Heart right ventricle (tissue), 16 donors: ENCODE measurements at regions not wholly inside any gene's neighbourhood (a gene's known extent, or its start where the extent isn't known, plus 50 kb on each side); places are given as distances from the start of the nearest gene placed in this dataset.
A peak's percentile ranks its signal among the peaks of the same experiment; 100 is the strongest.
"Not testable (repeated sequence)": the region's sequence is repeated elsewhere in the genome, so short reads cannot be mapped to it uniquely, and the experiment has no call there.

Experiments used
- ATAC-seq, 8 donors: fragments of 200-7000 bp; cut with Tn5 transposase; one replicate each; pipeline ENCODE4 v1.9.1; 2020; ENCODE audit warnings: mild to moderate bottlenecking in 8 of 8, moderate library complexity in 8 of 8, moderate number of reproducible peaks in 1 of 8
- DNase-seq, 2 donors: peaks; one replicate each; pipeline ENCODE4 v3.0.0-alpha.2; 2020
- H3K27ac ChIP-seq, 10 donors: fragments of 200-600 bp; sonication (generic) in 2 of 10; one replicate each; pipeline versions ENCODE4 v1.5.0 to v1.8.0; 2020 to 2022; ENCODE audit warnings: mild to moderate bottlenecking in 3 of 10
- H3K27me3 ChIP-seq, 7 donors: fragments of 200-600 bp; one replicate each; pipeline ENCODE4 v1.8.0; 2021 to 2022; ENCODE audit warnings: mild to moderate bottlenecking in 2 of 7
- H3K36me3 ChIP-seq, 9 donors: fragments of 200-600 bp; sonication (generic) in 1 of 9; one replicate each; pipeline versions ENCODE4 v1.5.0 to v1.8.0; 2020 to 2022; ENCODE audit warnings: mild to moderate bottlenecking in 2 of 9
- H3K4me1 ChIP-seq, 9 donors: fragments of 200-600 bp; sonication (generic) in 1 of 9; one replicate each; pipeline versions ENCODE4 v1.5.0 to v1.8.0; 2020 to 2022; ENCODE audit warnings: mild to moderate bottlenecking in 4 of 9
- H3K4me3 ChIP-seq, 10 donors: fragments of 200-600 bp; sonication (generic) in 2 of 10; one replicate each; pipeline versions ENCODE4 v1.5.0 to v1.8.0; 2020 to 2022; ENCODE audit warnings: mild to moderate bottlenecking in 7 of 10, moderate library complexity in 2 of 10
- H3K9me3 ChIP-seq, 11 donors: fragments of 200-600 bp in 10 of 11; sonication (generic) in 2 of 11; one replicate each; pipeline versions ENCODE4 v1.5.0 to v1.8.0; 2013 to 2022; ENCODE audit warnings: mild to moderate bottlenecking in 2 of 11, control low read depth in 1 of 11, moderate library complexity in 1 of 11
- CTCF ChIP-seq, 9 donors: fragments of 200-600 bp; sonication (generic) in 2 of 9; IDR thresholded peaks; one replicate each; pipeline versions ENCODE4 v1.5.0 to v1.8.0; 2021 to 2022; ENCODE audit warnings: antibody characterized with exemption in 9 of 9, mild to moderate bottlenecking in 5 of 9, moderate library complexity in 1 of 9
- WGBS, 2 donors: extraction: QIAGEN DNeasy Blood & Tissue Kit; methylation state at CpG; one replicate each; pipeline ENCODE4 v1.1.7; 2013; ENCODE audit warnings: inconsistent platforms in 1 of 2; 5-methylcytosine and 5-hydroxymethylcytosine counted together
- intact Hi-C, 10 donors: fragments of 100-400 bp; cut with DNase I; formaldehyde crosslinking; loops; one replicate each; pipeline versions ENCODE4 v1.11.1 to v1.14.2; 2022
- donor health status: Arrhythmogenic right ventricular cardiomyopathy.
- donor health status: ischemic (EF 13 %, LVEDD 7.1; RV severe dilation, severe dysfunction).
- donor health status: healthy with polysubstance abuse.
- donor health status: DM: no; HTN: yes; CAD: no.
- donor health status: DM: no; HTN: no; CAD: no.
- donor health status: ischemic (EF 25% LVEDD 6.9; RV normal size, moderate dysfunction).
- donor health status: ischemic (EF 25% LVEDD 5.7; RV mildly dilated, moderate dysfunction).
- donor health status: healthy.
- donor health status: DM: yes; HTN: yes; CAD: no.
- donor health status: Ischemic cardiomyopathy.
- donor health status: ischemic (EF 35%, LVEDD 5.7; RV mildly dilated, moderate dysfunction).
- donor health status: nonischemic (EF 11% LVEDD 7.7; RV severe dilation, severe dysfunction).
- donor health status: DM: yes; HTN: yes; CAD: no.
- donor health status: PGD.
- donor health status: ischemic (EF 29% LVEDD 5.4; RV normal size, mild dysfunction).
- donor health status: nonischemic (EF 23%, LVEDD 6.1; RV moderate dilation, normal function).

DNA sequence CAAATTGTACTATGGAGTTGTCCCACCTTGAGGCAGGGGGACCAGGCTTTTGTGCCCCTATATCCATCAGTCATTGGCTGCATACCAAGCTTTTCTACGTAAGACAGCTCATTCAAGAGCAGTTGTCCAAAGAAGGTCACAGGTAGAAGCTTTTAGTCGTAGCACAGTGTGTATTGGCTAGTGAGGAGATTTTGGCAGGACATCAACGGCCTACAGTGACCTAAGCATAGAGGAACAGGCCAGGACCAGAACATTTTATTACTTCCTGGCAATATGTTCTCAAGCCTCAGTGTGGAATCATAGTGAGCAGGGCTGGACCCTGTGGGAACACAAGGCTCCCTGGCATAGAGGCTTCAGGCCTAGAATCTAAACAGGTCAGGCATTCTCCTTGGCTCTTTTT is 105.4 kb upstream of the ANKRD28 start:
- WGBS, 2 donors = 17 to 26% methylated on average over 3 of the region's 3 CpGs
- Histone ChIP-seq H3K9me3 (peaks cover 0 to 5% (median 0%) of the 10 kb centered on the region in 11 donors), H3K36me3 (no peaks in the 10 kb centered on the region), H3K27ac (peak overlapping the region; percentile 50 to 92 (median 84)), H3K27me3 (no peaks in the 10 kb centered on the region), H3K4me1 (peaks cover 0 to 21% (median 14%) of the 10 kb centered on the region in 9 donors), H3K4me3 (no peak overlapping the region)
- intact Hi-C loops = loop anchor here in 1 of 10 donors (5.0 kb wide), 1 partner anchor 79 kb away; no protein-coding TSS in a partner anchor
- peak; percentile 81 to 96 (median 92) for ATAC-seq
- peak in 1 of 2 donors; percentile 54 for DNase-seq
- TF ChIP-seq CTCF (IDR thresholded peaks at IDR 0.05) = no peak

GRCh38 chr3:15903759-15904720 is 106.3 kb upstream of the ANKRD28 start:
- Histone ChIP-seq H3K27me3 (no peaks in the 10 kb centered on the region), H3K36me3 (no peaks in the 10 kb centered on the region), H3K4me1 (peaks cover 0 to 21% (median 14%) of the 10 kb centered on the region in 9 donors), H3K4me3 (no peak overlapping the region), H3K9me3 (peaks cover 0 to 5% (median 0%) of the 10 kb centered on the region in 11 donors), H3K27ac (peak overlapping the region; percentile 50 to 92 (median 84))
- TF ChIP-seq CTCF (IDR thresholded peaks at IDR 0.05) = no peak
- DNase-seq (peak; percentile 57 to 73), ATAC-seq (peak; percentile 89 to 97 (median 94))
- intact Hi-C loops = loop anchor here in 1 of 10 donors (5.0 kb wide), 1 partner anchor 78 kb away; no protein-coding TSS in a partner anchor
- WGBS, 2 donors = 54 to 64% methylated on average over 7 of the region's 7 CpGs

GRCh38 chr3:15905041-15905440 is 107.3 kb upstream of the ANKRD28 start:
- ATAC-seq (no peak), DNase-seq (no peak)
- no peaks in the 10 kb centered on the region for H3K36me3 ChIP-seq
- H3K27me3 ChIP-seq = no peaks in the 10 kb centered on the region
- TF ChIP-seq CTCF (IDR thresholded peaks at IDR 0.05) = no peak
- H3K27ac ChIP-seq = peak overlapping the region in 1 of 10 donors; percentile 63
- H3K9me3 ChIP-seq = peaks cover 0 to 5% (median 0%) of the 10 kb centered on the region in 11 donors
- WGBS, 2 donors = 84 to 90% methylated on average over 1 of the region's 1 CpG
- intact Hi-C loops = no loop called here
- H3K4me1 ChIP-seq = peaks cover 0 to 21% (median 14%) of the 10 kb centered on the region in 9 donors
- no peak overlapping the region for H3K4me3 ChIP-seq

DNA sequence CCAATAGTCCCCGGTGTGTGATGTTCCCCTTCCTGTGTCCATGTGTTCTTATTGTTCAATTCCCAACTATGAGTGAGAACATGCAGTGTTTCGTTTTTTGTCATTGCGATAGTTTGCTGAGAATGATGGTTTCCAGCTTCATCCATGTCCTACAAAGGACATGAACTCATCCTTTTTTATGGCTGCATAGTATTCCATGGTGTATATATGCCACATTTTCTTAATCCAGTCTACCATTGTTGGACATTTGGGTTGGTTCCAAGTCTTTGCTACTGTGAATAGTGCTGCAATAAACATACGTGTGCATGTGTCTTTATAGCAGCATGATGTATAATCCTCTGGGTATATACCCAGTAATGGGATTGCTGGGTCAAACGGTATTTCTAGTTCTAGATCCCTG is 109.6 kb upstream of the ANKRD28 start:
- ATAC-seq, DNase-seq, intact Hi-C loops, H3K36me3 ChIP-seq, H3K9me3 ChIP-seq, H3K27ac ChIP-seq, H3K27me3 ChIP-seq, H3K4me3 ChIP-seq: not testable (repeated sequence)
- peaks cover 0 to 21% (median 14%) of the 10 kb centered on the region in 9 donors for H3K4me1 ChIP-seq
- WGBS, 2 donors = 90 to 91% methylated on average over 5 of the region's 5 CpGs
